GM12891 (cell line): ENCODE measurements at regions not wholly inside any gene's neighbourhood (a gene's known extent, or its start where the extent isn't known, plus 50 kb on each side); places are given as distances from the start of the nearest gene placed in this dataset.

Experiments used
- PAX5 ChIP-seq: IDR thresholded peaks from 2 replicates; pipeline ENCODE4 v1.6.1; 2011; ENCODE audit warnings: low read length, moderate library complexity, mild to moderate bottlenecking; ENCODE audit not compliant: insufficient read depth, severe bottlenecking
- POLR2A ChIP-seq: IDR thresholded peaks from 2 replicates; pipeline ENCODE4 v1.6.1; 2011; ENCODE audit warnings: low read depth, low read length, control low read depth
- POLR2AphosphoS5 ChIP-seq: IDR thresholded peaks from 2 replicates; pipeline ENCODE4 v1.6.1; 2011; ENCODE audit warnings: low read depth, low read length, control low read depth
- POU2F2 ChIP-seq: IDR thresholded peaks from 2 replicates; pipeline ENCODE4 v1.6.1; 2011; ENCODE audit warnings: low read depth, mild to moderate bottlenecking, control low read depth, low read length, moderate library complexity
- SPI1 ChIP-seq: IDR thresholded peaks from 2 replicates; pipeline ENCODE4 v1.6.1; 2011; ENCODE audit warnings: low read depth, low read length, control low read depth
- TAF1 ChIP-seq: IDR thresholded peaks from 2 replicates; pipeline ENCODE4 v1.6.1; 2011; ENCODE audit warnings: low read depth, low read length, control low read depth

DNA sequence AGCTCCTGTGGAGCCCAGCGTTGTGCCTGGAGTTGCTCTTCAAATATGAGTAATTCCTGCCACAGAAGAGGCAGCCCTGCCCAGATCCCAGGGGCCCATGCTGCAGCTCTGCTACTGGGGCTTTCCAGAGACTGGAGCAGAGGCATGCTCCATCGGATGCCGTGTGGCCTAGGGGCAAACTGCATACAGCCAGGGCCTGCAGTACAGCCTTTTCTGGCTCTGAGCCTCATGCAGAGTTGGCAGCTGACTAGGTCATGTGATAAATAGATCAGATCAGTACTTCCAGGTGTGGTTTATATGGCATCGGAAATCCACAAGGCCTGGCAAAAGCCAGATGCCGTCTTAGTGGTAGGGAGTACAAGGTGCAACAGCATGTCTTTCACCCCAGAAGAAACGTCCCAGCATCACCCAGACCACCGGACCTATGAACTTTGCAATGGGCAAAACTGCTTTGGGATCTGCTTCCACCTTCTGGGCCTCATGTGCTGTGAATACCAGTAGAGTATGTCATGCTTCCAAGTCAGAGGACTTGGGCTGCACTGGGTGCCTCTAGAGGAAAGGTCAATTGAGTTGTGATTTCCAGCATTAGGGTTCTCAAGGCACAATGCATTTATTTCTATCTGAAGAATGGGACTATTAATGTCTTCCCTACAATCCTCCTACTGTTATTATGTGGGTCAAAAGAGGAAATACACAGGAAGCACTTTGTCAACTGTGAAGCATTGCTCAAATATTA is 250.7 kb upstream of the ZNF32 start:
- TF ChIP-seq TAF1 (no peak), POLR2AphosphoS5 (no peak), POLR2A (no peak), POU2F2 (no peak), SPI1 (no peak), PAX5 (no peak)
